GM19324 (cell line): ENCODE measurements at regions not wholly inside any gene's neighbourhood (a gene's known extent, or its start where the extent isn't known, plus 50 kb on each side); places are given as distances from the start of the nearest gene placed in this dataset.
"Not testable (repeated sequence)": the region's sequence is repeated elsewhere in the genome, so short reads cannot be mapped to it uniquely, and the experiment has no call there.

Source experiments
- ATAC-seq: cut with Tn5 transposase; IDR thresholded peaks from one replicate; pipeline ENCODE4 v1.9.1; 2021; ENCODE audit warnings: mild to moderate bottlenecking, moderate library complexity; ENCODE audit not compliant: unreplicated experiment, low FRiP score

DNA sequence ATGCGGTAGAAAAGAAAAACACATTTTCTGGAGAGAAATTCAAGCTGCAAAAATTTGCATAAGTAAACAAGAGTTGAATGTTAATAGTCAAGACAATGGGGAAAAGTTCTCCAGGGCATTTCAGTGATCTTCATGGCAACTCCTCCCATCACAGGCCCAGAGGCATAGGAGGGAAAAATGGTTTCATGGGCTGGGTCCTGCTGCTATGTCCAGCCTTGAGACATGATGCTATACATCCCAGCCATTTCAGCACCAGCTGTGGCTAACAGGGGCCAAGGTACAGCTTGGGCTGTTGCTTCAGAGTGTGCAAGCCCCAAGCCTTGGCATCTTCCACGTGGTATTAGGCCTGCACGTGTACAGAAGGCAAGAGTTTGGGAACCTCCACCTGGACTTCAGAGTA lies 118.6 kb upstream of the DLGAP1 start:
- ATAC-seq, result no peak

DNA sequence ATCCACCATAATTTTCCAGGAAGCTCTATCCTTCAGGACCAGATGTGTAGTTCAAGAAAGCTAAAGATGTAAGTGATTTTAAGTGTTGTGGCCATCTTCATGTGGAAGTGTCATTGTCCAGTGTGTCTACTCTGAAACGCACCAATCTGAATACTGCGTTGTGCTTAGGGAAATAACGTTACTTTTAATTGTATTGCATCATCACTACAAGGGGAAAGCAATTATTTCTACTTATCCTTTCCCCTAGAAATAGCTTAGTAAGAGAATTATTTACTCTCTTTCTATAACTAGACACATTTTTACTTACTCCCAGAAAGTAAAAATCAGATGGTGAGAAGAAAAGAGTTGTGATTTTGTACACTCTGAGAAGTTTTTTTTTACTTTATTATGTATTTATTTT lies 102.4 kb upstream of the DLGAP1 start:
- no peak for ATAC-seq

DNA sequence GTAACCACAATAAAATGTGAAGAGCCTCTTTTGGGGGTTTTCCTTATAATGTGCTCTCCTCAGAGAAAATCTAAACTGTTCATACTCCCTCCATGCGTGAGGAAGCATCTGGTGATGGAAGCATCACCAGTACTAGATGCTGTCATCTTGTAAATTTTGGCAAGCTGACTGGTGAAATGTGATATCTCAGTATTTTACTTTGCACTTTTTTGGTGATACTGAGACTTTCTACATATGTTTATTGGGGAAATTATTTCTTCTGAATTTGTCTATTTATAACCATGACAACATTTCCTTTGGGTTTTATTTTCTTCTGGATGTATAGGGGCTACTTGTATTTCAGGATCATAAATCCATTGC lies 95.9 kb upstream of the DLGAP1 start:
- no peak for ATAC-seq

DNA sequence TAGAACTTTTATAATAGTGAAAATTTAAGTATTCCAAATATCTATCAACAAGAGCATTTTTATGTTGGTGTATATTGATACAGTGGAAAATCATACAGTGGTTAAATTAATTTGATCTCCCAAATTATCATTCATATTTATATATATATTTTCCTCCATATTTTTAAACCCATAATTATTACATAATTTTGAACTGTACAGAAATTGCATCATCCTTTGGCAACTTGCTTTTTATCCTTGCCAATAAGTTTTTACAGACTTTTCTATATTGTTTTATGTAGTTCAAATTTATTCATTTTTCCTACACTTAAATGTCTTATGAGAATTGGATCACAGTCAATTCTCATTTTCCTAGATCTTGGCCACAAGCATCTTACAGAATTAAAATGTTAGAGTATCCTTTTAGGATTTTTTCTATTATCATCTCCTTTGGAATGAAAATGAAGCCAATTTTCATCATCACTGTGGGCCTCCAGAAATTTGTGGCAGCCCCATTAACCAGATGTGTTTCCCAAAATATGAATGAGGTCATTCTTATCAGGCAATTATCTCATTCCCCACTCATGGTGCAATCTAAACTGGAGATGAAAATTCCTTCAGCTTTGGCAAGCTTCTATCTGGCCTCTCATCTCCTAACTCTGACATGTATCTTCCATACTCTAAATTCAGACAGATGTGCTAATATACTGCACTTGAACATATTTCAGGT lies 94.2 kb upstream of the DLGAP1 start:
- ATAC-seq, result no peak

DNA sequence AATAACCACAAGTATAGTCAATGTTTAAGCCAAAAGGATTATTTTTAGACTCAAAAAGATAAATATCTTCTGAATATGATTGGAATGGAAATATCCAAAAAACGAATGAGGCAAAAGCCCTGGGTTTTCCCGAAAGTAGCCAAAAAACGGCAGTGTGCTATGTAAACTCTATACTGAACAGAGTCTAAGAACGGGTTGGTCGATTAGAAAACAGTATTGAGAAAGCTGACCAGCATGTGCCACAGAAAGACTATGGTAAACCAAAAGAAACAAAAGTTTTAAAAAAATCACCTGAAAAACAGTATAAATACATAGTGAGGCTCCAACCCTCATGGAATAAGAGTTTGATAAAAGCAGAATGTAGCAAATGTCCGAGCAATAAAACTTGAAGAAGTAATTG lies 92.0 kb upstream of the DLGAP1 start:
- no peak for ATAC-seq

DNA sequence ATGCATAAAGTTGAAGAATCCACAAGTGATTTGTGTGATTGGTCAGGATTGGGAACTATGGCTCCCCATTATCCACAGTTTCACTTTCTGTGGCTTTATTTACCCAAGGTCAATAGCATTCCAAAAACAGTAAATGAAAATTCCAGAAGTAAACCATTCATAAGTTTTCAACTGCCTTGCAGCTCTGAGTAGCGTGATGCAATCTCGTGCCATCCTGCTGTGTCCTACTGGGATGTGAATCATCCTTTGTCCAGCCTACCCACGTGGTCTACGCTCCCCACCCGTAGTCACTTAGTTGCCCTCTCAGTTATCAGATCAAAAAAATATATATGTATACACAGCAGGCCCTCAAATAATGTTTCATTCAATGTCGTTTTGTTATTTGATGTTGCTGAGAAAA lies 89.0 kb upstream of the DLGAP1 start:
- ATAC-seq, result no peak

DNA sequence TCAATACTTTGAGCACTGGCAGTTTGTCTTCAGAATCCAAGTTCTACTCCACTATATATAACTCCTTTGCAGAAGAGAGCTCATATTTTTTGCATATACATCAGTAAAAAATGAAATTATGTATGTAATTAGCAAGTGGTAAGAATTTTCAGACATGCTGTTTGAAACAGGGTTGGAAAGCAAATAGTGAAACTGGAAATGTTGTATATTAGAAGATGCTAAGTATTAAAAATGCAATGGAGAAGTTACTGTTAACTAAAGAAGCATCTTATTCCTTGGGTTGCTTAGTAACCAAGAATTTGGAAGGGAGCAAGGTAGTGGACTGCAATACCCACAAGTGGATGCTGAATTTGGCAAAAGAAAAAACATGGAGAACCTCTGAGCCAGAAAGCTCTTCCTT lies 88.6 kb upstream of the DLGAP1 start:
- ATAC-seq, result no peak

DNA sequence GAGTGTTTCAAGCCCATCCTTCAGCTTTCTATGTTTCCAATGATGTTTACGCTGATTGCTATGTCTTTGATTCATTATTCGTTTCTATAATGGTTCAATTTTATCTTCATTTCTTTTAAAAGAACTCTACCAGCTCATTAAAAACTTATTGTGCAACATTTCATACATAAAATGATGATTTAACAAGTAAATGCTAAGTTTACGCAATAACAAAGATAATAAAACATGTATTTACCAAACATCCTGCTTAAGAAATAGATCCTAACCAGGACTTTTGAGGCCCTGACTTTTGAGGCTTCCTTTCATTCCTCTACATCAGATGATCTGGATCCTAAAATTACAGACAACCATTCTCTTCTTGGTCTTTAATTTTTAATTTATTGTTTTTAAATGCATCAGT lies 86.5 kb upstream of the DLGAP1 start:
- ATAC-seq, result no peak

DNA sequence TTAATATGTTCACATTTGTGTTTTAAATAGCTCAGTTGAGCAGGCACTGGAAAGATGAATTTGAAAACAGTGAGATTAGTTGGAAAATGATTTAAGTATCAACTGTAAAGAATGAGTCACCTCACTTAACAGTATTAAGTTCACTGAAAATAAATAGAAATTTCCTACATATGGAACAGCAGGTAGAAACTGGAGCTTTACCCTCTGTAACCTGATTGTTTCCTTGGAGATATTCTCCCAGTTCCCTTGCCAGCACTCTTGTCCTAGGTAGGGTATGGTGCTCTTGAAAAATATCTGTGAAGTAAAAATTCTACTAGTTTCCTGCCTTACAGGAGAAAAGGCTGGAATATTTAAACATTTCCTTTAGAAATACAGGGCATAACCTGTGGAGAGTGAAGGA lies 81.3 kb upstream of the DLGAP1 start:
- ATAC-seq, result no peak

DNA sequence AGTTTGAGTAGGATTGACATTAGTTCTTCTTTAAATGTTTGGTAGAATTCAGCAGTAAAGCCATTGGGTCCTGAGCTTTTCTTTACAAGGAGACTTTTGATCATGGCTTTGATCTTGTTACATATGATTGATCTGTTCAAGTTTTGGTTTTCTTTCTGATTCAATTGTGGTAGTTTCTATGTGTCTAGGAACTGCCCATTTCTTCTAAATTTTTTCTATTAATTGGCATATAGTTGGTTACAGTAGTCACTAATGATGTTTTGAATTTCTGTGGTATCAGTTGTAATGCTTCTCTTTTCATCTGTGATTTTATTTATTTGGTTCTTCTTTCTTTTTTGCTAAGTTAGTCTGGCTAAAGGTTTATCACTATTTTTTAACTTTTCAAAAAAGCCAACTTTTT lies 73.3 kb upstream of the DLGAP1 start:
- ATAC-seq, result no peak

DNA sequence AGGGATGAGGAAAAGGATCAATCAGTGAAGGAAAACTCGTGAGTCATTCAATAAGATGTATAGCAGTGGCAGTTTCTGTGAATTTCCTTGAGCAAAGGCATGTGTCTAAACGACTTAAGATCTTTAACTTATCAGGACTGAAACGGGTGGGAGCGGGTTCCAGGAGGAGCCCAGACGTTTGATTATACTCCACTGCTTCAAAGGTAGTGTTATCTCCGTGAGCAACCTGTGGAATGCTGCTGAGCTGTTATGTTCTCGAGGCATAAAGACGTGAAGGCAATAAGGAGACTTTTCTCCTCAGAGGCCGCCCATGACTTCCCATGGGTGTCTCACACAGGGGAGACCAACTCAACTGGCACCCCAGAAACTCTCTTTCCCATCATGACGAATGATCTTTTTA lies 72.7 kb upstream of the DLGAP1 start:
- ATAC-seq, result not testable (repeated sequence)

DNA sequence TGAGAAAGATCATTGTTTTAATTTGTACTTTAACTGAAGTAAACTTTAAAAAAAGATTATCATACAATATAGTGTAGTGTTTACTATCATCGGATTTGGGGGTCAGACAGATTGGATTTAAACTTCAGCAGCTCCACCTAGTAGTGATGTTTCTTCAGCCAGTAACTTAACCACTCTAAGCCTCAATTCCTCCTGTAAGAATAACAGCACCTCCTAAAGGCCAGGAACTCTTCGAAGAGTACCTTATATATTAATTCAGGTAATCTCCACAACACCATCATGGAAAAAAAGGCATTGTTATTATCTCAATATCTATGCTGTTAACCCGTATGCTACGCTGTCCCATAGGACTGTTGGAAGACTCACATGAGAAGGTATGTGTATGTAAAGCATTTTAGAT lies 69.0 kb upstream of the DLGAP1 start:
- no peak for ATAC-seq

DNA sequence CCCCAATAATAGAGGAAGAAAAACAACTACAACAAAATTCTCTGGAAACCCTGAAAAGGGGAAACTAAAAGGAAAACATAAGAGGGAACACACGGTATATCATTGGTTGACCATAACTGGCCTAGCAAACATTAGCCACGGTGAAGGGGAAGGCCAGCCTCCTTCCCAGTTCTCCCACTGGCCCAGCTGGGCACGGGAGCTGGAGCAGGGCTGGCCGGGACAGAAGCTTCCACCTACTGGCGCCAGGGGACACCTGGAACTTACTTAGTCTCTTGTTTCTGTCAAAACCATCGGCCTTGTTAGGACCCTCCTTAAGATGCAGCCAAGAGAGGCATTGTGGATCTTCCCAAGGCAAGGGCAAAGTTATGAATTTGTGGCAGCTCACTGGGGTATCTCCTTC lies 56.1 kb upstream of the DLGAP1 start:
- no peak for ATAC-seq

DNA sequence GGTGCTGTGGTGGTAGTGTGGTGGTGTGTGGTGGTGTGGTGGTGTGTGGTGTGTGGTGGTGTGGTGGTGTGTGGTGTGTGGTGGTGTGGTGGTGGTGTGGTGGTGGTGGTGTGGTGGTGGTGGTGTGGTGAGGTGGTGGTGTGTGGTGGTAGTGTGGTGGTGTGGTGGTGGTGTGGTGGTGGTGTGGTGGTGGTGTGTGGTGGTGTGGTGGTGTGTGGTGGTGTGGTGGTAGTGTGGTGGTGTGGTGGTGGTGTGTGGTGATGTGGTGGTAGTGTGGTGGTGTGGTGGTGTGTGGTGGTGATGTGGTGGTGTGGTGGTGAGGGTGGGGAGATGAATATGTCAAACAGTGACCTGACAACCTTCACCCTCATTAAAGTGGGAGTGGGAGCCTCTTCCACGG lies 55.6 kb upstream of the DLGAP1 start:
- ATAC-seq, result no peak

DNA sequence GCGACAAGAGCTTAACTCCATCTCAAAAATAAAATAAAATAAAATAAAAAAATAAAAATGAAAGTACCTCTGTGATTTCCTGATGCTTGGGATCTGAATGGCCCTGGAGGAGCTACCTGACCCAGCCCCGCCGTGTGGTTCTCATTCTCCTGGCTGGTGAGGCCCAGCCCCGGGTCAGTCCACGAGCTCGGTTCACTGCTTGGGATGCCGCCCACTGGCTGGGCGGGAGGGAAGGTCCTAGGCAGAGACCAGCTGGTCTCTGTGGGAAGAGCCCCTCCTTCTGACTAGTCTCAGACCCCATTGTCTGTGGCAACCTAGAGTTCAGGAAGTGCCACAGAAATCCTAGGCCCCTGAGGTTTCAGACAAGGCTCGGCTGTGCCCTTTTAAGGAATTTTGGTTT lies 55.1 kb upstream of the DLGAP1 start:
- no peak for ATAC-seq
